Stimulated activated CD8-positive, alpha-beta memory T cell treated with anti-CD3 and anti-CD28 coated beads, Interleukin-2, amount 100 ng/mL, for 1 hour (primary cell): ENCODE measurements at regions not wholly inside any gene's neighbourhood (a gene's known extent, or its start where the extent isn't known, plus 50 kb on each side); places are given as distances from the start of the nearest gene placed in this dataset.

ENCODE experiments used
- DNase-seq, 2 donors: peaks; one replicate each; pipeline ENCODE4 v3.0.0-alpha.2; 2020; ENCODE audit warnings: low read depth in 2 of 2

DNA sequence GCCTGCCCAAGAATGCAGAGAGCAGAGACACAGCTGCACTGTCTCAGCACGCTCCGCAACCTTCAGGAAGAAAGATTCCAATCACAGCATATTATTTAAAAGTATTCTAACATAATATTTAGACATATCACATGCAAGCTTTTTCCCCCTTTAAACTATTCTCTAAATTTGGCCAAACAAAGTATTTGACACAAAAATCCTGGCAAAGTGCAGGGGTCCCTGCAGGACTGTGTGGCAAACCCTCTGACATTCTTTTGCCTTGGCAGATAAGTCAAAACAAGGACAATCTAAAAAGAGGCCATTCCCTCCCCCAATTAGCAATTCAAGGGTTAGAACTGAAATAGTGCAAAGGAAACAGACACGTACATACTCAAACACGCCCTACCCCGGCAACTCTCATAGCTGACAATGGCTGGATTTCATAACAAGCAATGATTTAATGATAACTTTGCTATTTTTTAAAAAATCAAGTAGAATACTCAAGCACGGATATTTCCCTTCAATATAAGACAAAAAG, 225.3 kb downstream of the MRPL39 start:
- DNase-seq = no peak

- no peak for DNase-seq
Measured at GRCh38 chr21:25375675-25376074, 231.6 kb downstream of the MRPL39 start.

- no peak for DNase-seq
Measured at GRCh38 chr21:25373126-25374082, 233.9 kb downstream of the MRPL39 start.

GRCh38 chr21:25371841-25372425, 235.3 kb downstream of the MRPL39 start:
- no peak for DNase-seq

GRCh38 chr21:25370311-25370744, 237.0 kb downstream of the MRPL39 start:
- DNase-seq = no peak

DNA sequence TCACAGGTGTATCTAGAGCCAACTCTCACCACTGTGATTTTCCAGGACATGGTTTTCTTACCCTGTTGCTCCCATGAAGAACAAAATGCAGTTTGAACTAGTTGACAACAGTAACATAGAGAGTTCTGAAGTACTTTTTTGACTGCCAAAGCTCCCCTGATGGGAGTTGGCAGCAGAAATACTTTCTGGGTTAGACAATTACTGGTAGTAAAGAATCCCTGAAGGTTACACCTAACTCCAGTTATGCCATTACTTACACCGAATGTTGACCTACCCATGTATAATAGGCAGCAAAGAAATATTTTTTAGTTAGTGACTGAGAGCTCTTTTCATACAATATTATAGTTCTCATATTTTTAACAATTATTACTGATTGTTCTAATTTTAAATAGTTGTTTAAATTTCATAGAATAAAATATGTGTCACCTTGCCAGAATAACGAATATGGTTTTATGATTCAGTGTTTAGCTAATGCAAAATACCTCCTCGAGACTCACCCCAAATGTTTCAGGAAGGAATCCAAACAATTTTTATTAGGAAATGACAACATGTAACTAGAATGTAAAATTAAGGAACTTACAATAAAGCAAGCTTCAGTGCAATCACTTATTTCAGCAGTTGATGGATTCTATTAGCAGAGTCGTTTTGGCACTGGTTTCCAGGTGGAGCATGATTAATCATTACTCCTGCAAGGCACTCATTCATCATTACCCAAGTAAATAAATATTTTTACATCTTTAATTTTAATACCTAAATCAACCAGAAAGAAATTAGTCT, 237.6 kb downstream of the MRPL39 start:
- DNase-seq = no peak

DNA sequence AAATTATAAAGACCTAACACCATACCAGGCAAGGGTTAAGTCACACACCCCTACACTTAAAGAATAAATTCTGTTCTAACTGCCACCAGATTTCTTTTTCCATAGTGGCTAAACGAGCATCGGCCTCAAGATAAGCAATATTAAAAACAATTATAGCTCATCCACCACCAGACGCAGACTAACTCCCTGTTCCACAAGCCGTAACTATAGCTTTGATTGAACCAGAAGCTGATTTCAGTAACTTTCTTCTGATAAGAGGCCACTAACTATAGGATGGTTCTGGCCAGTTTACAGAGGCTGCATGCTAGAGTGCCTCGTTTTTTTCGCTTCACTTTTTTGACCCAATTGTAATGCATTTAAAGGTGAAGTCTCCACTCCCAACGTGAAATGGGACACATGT, 238.8 kb downstream of the MRPL39 start:
- no peak for DNase-seq

DNA sequence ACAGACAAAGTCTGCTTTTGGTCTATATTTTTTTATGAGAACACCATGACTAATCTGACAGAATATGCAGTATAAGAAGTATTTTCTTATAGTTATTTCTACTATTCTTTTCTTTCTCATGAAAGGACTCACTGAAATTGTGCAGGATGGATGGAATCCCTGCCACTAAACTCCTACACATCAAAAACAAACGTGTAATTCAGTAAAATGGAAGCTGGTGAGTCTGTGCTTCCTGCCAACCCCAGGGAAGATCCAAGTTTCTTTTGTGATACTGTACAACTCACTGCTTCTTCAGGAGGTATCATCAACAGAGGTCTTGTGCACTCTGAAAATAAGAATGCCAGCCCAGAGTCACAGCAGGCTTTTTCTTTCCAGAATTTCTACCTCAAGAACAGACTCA, 241.2 kb downstream of the MRPL39 start:
- no peak for DNase-seq

GRCh38 chr21:25362375-25363267, 244.7 kb downstream of the MRPL39 start:
- no peak for DNase-seq

DNA sequence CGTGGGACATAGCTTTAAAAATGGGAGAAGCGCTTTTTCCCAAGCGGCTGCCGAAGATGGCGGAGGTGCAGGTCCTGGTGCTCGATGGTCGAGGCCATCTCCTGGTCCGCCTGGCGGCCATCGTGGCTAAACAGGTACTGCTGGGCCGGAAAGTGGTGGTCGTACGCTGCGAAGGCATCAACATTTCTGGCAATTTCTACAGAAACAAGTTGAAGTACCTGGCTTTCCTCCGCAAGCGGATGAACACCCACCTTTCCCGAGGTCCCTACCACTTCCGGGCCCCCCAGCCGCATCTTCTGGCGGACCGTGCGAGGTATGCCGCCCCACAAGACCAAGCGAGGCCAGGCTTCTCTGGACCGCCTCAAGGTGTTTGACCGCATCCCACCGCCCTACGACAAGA, 245.5 kb downstream of the MRPL39 start:
- DNase-seq = no peak

DNA sequence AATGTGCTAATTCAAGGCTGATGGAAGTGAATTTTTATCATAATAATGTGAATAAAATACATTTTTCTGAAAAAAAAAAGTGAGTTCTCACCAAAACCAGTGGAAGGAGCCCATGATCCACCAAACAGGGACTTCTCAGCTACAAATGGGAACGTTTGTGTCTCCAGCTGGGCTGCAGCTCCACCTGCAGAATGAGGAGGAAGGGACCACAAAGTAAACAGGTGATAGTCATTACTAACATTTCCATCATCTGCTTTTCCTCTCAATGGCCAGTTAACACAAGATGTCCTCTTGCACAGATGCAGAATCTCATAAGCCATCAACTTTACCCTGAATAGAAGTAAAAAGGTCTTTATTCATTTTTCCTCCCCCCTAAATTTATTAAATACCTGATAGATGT, 246.2 kb downstream of the MRPL39 start:
- DNase-seq = no peak

- DNase-seq = no peak
Measured at GRCh38 chr21:25360593-25360992, 246.7 kb downstream of the MRPL39 start.

DNA sequence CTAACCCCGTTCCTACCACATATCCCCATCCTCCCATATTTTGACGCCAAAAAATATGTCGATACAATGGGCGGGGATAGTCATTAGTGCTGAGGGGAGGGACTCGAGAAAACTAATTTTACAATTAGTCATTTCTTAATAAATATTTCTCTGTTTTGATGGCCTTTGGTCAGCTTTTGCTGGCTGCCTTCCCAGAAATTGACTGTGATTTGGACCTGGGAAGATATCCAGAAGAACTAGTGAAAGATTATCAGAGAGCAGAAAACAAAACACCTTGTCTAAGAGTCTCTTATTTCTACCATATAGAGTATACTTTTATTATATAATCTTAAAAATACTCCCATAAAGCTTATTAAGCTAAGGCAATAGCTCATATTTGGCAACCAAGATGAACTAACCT, 247.6 kb downstream of the MRPL39 start:
- DNase-seq = no peak

DNA sequence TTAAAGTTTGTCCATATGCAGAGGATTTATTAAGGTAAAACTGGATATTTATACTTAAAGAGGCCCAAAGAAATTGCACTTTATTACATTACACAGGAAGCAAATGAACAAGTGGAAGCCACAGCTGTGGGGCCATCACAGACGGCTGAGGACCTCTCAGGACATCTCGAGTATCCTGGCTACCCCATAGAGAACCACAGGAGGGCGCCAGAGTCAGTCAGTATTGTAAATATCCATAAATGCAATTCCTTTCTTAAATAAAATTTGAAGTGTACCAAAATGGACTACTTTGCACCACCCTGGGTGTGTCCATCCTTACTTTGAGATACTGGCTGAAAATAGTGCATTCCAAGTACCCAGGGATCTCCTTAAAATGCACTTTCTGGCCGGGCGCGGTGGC, 257.2 kb downstream of the MRPL39 start:
- DNase-seq = no peak

GRCh38 chr21:25343774-25344545, 263.3 kb downstream of the MRPL39 start:
- DNase-seq = no peak

DNA sequence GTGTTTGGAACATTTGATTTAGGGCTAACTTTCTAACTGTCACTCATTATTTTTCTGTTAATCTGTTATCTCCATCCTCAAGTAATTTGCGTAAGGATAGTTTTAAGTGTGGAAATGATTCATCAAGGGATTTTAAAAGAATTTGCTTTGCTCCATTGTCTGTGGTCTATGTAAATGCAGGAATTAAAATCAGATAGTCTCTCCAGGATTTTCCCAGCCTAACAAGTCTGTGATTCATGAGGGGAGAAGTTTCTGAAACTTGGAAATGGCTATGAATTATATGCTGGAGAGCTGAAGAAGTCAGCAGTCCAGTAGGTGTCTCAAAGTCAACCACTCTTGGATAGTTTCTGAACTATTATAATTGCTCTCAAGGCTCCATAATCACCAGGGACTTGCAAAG, 264.5 kb downstream of the MRPL39 start:
- no peak for DNase-seq

DNA sequence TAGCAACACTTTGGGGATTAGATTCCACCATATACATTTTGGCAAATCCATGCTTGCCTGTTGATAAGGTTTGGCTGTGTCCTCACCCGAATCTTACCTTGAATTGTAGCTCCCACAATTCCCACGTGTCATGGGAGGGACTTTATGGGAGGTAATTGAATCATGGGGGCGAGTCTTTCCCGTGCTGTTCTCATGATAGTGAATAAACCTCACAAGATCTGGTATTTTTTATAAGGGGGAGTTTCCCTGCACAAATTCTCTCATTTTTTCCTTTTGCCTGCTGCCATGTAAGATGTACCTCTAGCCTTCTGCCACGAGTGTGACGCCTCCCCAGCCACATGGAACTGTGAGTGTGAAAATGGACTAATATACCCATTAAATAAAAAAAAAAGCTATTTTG, 265.3 kb downstream of the MRPL39 start:
- no peak for DNase-seq

DNA sequence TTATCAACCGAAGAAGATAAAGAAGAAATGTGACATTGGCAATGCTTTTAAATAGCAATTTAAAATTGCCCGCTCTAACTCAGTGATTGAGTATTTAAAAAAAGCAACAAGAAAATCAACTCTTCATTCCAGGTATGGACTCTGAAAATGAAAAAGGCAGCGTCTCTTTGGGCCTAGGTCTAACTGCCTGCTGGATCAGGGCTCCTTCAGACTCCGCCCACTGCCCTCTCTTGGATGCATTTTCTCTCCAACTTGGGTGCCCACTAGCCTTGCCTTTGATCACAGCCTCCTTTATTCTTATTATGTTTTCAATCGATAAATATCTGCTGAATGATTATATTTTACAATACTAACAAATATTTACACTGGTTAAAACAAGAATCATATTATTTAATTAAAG, 268.9 kb downstream of the MRPL39 start:
- no peak for DNase-seq

- no peak for DNase-seq
Measured at GRCh38 chr21:25334046-25334730, 273.1 kb downstream of the MRPL39 start.

- DNase-seq = no peak
Measured at GRCh38 chr21:25331286-25331685, 276.0 kb downstream of the MRPL39 start.
